GM23338 (cell line): ENCODE measurements at regions not wholly inside any gene's neighbourhood (a gene's known extent, or its start where the extent isn't known, plus 50 kb on each side); places are given as distances from the start of the nearest gene placed in this dataset.

Source experiments
- CREB1 ChIP-seq: fragments of 250-450 bp; sonication (Bioruptor Pico); IDR thresholded peaks from 2 replicates; pipeline ENCODE4 v1.5.0; 2020; ENCODE audit warnings: low read depth, mild to moderate bottlenecking, moderate library complexity
- JUNB ChIP-seq: IDR thresholded peaks from one replicate; pipeline ENCODE4 v1.6.1; 2016; ENCODE audit warnings: antibody characterized with exemption; ENCODE audit not compliant: unreplicated experiment
- POLR2AphosphoS5 ChIP-seq: IDR thresholded peaks from 2 replicates; pipeline ENCODE4 v1.6.1; 2016; ENCODE audit warnings: antibody characterized with exemption, low read depth
- REST ChIP-seq: IDR thresholded peaks from one replicate; pipeline ENCODE4 v1.6.1; 2018; ENCODE audit warnings: antibody characterized with exemption; ENCODE audit not compliant: unreplicated experiment
- ZNF331 ChIP-seq: fragments of 250-450 bp; sonication (Bioruptor Pico); IDR thresholded peaks from 2 replicates; pipeline ENCODE4 v1.5.0; 2020; ENCODE audit warnings: low read depth, mild to moderate bottlenecking, moderate library complexity
- ZNF462 ChIP-seq: fragments of 250-450 bp; sonication (Bioruptor Pico); IDR thresholded peaks from 2 replicates; pipeline ENCODE4 v1.5.0; 2020; ENCODE audit warnings: mild to moderate bottlenecking, moderate library complexity
- TF ChIP-seq, protein P1 (sequence below), 2 experiments: fragments of 200-600 bp in 1 of 2; sonication (generic) in 1 of 2; conservative IDR thresholded peaks; 2 replicates each; pipeline versions ENCODE4 v1.5.1 to v1.6.1; 2016 to 2017; ENCODE audit warnings: antibody characterized with exemption in 2 of 2, low read depth in 2 of 2, mild to moderate bottlenecking in 2 of 2, moderate library complexity in 1 of 2

DNA sequence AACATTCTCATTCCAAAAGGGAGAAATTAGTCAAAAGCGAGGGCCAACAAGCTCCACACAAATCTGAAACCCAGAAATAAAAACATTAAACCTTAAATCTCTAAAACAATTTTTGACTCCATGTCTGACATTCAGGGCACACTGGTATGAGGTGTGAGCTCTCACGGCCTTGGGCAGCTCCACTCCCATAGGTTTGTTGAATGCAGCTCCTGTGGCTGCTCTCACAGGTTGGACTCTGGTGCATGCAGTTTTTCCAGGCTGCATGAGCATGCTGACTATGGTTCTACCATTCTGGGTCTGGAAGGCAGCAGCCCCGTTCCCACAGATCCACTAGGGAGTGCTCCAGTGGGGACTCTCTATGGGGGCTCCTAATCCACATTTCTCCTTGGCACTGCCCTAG, 887.1 kb upstream of the GHITM start (continued):
- TF ChIP-seq ZNF462 (no peak), CREB1 (CRISPR knock-in tag) (no peak), JUNB (no peak), REST (no peak), POLR2AphosphoS5 (no peak), ZNF331 (CRISPR knock-in tag) (no peak)
- TF ChIP-seq, protein P1, sequence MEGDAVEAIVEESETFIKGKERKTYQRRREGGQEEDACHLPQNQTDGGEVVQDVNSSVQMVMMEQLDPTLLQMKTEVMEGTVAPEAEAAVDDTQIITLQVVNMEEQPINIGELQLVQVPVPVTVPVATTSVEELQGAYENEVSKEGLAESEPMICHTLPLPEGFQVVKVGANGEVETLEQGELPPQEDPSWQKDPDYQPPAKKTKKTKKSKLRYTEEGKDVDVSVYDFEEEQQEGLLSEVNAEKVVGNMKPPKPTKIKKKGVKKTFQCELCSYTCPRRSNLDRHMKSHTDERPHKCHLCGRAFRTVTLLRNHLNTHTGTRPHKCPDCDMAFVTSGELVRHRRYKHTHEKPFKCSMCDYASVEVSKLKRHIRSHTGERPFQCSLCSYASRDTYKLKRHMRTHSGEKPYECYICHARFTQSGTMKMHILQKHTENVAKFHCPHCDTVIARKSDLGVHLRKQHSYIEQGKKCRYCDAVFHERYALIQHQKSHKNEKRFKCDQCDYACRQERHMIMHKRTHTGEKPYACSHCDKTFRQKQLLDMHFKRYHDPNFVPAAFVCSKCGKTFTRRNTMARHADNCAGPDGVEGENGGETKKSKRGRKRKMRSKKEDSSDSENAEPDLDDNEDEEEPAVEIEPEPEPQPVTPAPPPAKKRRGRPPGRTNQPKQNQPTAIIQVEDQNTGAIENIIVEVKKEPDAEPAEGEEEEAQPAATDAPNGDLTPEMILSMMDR (conservative IDR thresholded peaks at IDR 0.05; ENCODE audit: low read depth in 2 of 2): no peak
